H1 (cell line): ENCODE measurements at regions not wholly inside any gene's neighbourhood (a gene's known extent, or its start where the extent isn't known, plus 50 kb on each side); places are given as distances from the start of the nearest gene placed in this dataset.
"Not testable (repeated sequence)": the region's sequence is repeated elsewhere in the genome, so short reads cannot be mapped to it uniquely, and the experiment has no call there.

Source experiments
- CTCF ChIA-PET: fragments of 300-600 bp; sonication (Branson Sonifier 250); formaldehyde crosslinking; loops from one replicate; lab custom pipeline; 2021; ENCODE audit not compliant: partially characterized antibody; lab: Charles Lee
- POLR2A ChIA-PET: fragments of 300-600 bp; sonication (Branson Sonifier 250); formaldehyde crosslinking; loops from one replicate; lab custom pipeline; 2021; ENCODE audit warnings: inconsistent platforms; ENCODE audit not compliant: partially characterized antibody; lab: Charles Lee
- DNase-seq, 2 experiments: peaks; one replicate each; pipeline versions ENCODE4 v3.0.0 to v3.0.0-alpha.2; 2010 to 2022; ENCODE audit warnings: low spot score in 2 of 2, low read depth in 1 of 2, mixed read lengths in 1 of 2
- FAIRE-seq: peaks from 2 replicates; lab custom pipeline; 2011; peaks lifted over from hg19 to GRCh38; lab: Jason Lieb, UNC
- H2AFZ ChIP-seq: 2 replicates; pipeline ENCODE4 v1.8.1; 2012; ENCODE audit warnings: low read length, inconsistent platforms
- H2AK5ac ChIP-seq: 2 replicates; pipeline ENCODE4 v1.6.1; 2013; ENCODE audit warnings: low read depth, low read length
- H2BK120ac ChIP-seq: replicated peaks from 2 replicates; pipeline ENCODE3; 2013; ENCODE audit warnings: low read depth, low read length, inconsistent platforms
- H2BK12ac ChIP-seq: 2 replicates; pipeline ENCODE4 v1.6.1; 2013; ENCODE audit warnings: low read depth, low read length
- H2BK15ac ChIP-seq: 2 replicates; pipeline ENCODE4 v1.6.1; 2013; ENCODE audit warnings: low read length
- H2BK20ac ChIP-seq: 2 replicates; pipeline ENCODE4 v1.6.1; 2013; ENCODE audit warnings: low read length
- H2BK5ac ChIP-seq: 2 replicates; pipeline ENCODE4 v1.6.1; 2013; ENCODE audit warnings: low read depth, low read length
- H3K14ac ChIP-seq: 2 replicates; pipeline ENCODE4 v1.6.1; 2013; ENCODE audit warnings: inconsistent platforms; ENCODE audit not compliant: insufficient read length
- H3K18ac ChIP-seq: 2 replicates; pipeline ENCODE4 v1.6.1; 2013; ENCODE audit warnings: low read length; ENCODE audit errors: extremely low read depth
- H3K23ac ChIP-seq: 2 replicates; pipeline ENCODE4 v1.6.1; 2013; ENCODE audit warnings: inconsistent platforms; ENCODE audit not compliant: insufficient read length
- H3K23me2 ChIP-seq: 2 replicates; pipeline ENCODE4 v1.6.1; 2013; ENCODE audit warnings: low read depth, low read length
- H3K27ac ChIP-seq: 2 replicates; pipeline ENCODE4 v1.6.1; 2011; ENCODE audit warnings: low read depth, low read length, inconsistent platforms
- H3K27me3 ChIP-seq, 4 experiments: replicated peaks in 1 of 4; 1 replicate in 1 of 4; 2 replicates in 3 of 4; pipeline versions ENCODE4 v1.6.1 to v1.8.1; 2011 to 2013; ENCODE audit warnings: low read length in 3 of 4, mild to moderate bottlenecking in 3 of 4, inconsistent platforms in 2 of 4, mixed read lengths in 2 of 4, moderate library complexity in 1 of 4; ENCODE audit not compliant: control insufficient read depth in 3 of 4, insufficient read depth in 3 of 4; ENCODE audit errors: extremely low read depth in 1 of 4
- H3K36me3 ChIP-seq, 4 experiments: 2 replicates each; pipeline versions ENCODE4 v1.6.1 to v1.8.1; 2011 to 2013; ENCODE audit warnings: mild to moderate bottlenecking in 4 of 4, low read length in 3 of 4, moderate library complexity in 2 of 4, control low read depth in 1 of 4, inconsistent platforms in 1 of 4; ENCODE audit not compliant: insufficient read depth in 4 of 4, control insufficient read depth in 2 of 4
- H3K4ac ChIP-seq: replicated peaks from 2 replicates; pipeline ENCODE3; 2013; ENCODE audit warnings: low read length, low read depth, mixed read lengths, inconsistent platforms; ENCODE audit not compliant: insufficient read length
- H3K4me1 ChIP-seq, 4 experiments: replicated peaks in 1 of 4; 1 replicate in 1 of 4; 2 replicates in 3 of 4; pipeline versions ENCODE4 v1.6.1 to v1.8.1; 2011 to 2013; ENCODE audit warnings: low read length in 3 of 4, inconsistent platforms in 2 of 4, mixed read lengths in 1 of 4; ENCODE audit not compliant: insufficient read depth in 4 of 4, control insufficient read depth in 3 of 4
- H3K4me2 ChIP-seq, 2 experiments: 2 replicates each; pipeline versions ENCODE4 v1.6.1 to v1.8.1; 2011 to 2013; ENCODE audit warnings: low read depth in 2 of 2, low read length in 2 of 2, control low read depth in 1 of 2, inconsistent platforms in 1 of 2, mild to moderate bottlenecking in 1 of 2; ENCODE audit not compliant: insufficient read depth in 1 of 2
- H3K4me3 ChIP-seq, 4 experiments: fragments of 200-600, 300-600 bp in 1 of 4; sonication (generic), shearing (Covaris generic), sonication (Bioruptor Twin) in 1 of 4; 2 replicates each; pipeline versions ENCODE4 v1.5.1 to v1.8.1; 2011 to 2016; ENCODE audit warnings: low read length in 4 of 4, low read depth in 3 of 4, control low read depth in 2 of 4, inconsistent platforms in 2 of 4, mild to moderate bottlenecking in 2 of 4, mixed read lengths in 1 of 4, moderate library complexity in 1 of 4; ENCODE audit not compliant: insufficient read depth in 2 of 4; ENCODE audit errors: extremely low read depth in 1 of 4
- H3K56ac ChIP-seq: replicated peaks from 2 replicates; pipeline ENCODE3; 2013; ENCODE audit warnings: low read depth, mild to moderate bottlenecking, mixed read lengths, low read length, inconsistent platforms; ENCODE audit not compliant: insufficient read length
- H3K79me1 ChIP-seq: 2 replicates; pipeline ENCODE4 v1.6.1; 2013; ENCODE audit warnings: low read depth, low read length, control low read depth
- H3K79me2 ChIP-seq, 2 experiments: 2 replicates each; pipeline versions ENCODE4 v1.6.1 to v1.8.1; 2012 to 2013; ENCODE audit warnings: low read length in 2 of 2, mild to moderate bottlenecking in 2 of 2, inconsistent platforms in 1 of 2; ENCODE audit not compliant: insufficient read depth in 2 of 2, control insufficient read depth in 1 of 2
- H3K9ac ChIP-seq, 4 experiments: replicated peaks in 1 of 4; 1 replicate in 1 of 4; 2 replicates in 3 of 4; pipeline versions ENCODE4 v1.6.1 to v1.8.1; 2011 to 2013; ENCODE audit warnings: low read depth in 3 of 4, low read length in 3 of 4, control low read depth in 2 of 4, mild to moderate bottlenecking in 2 of 4, moderate library complexity in 2 of 4, inconsistent platforms in 1 of 4; ENCODE audit errors: extremely low read depth in 1 of 4
- H3K9me3 ChIP-seq, 2 experiments: 2 replicates each; pipeline versions ENCODE4 v1.6.1 to v1.8.1; 2012 to 2013; ENCODE audit warnings: mild to moderate bottlenecking in 2 of 2, moderate library complexity in 2 of 2, control low read depth in 1 of 2, inconsistent platforms in 1 of 2, low read depth in 1 of 2, low read length in 1 of 2, mixed read lengths in 1 of 2; ENCODE audit not compliant: insufficient read depth in 2 of 2
- H4K20me1 ChIP-seq, 2 experiments: replicated peaks in 1 of 2; 2 replicates each; pipeline versions ENCODE3 to v1.8.1; 2011 to 2013; ENCODE audit warnings: inconsistent platforms in 2 of 2, low read length in 2 of 2, mild to moderate bottlenecking in 1 of 2; ENCODE audit not compliant: insufficient read depth in 2 of 2, control insufficient read depth in 1 of 2
- H4K5ac ChIP-seq: 2 replicates; pipeline ENCODE4 v1.6.1; 2013; ENCODE audit warnings: low read length, low read depth, mixed read lengths, inconsistent platforms; ENCODE audit not compliant: insufficient read length
- H4K8ac ChIP-seq: 2 replicates; pipeline ENCODE4 v1.8.0; 2013; ENCODE audit warnings: mild to moderate bottlenecking, moderate library complexity, low read length, inconsistent platforms; ENCODE audit not compliant: insufficient read depth; ENCODE audit errors: extremely low read depth
- H4K91ac ChIP-seq: replicated peaks from 2 replicates; pipeline ENCODE3; 2013; ENCODE audit warnings: low read length, mixed read lengths, inconsistent platforms; ENCODE audit not compliant: insufficient read length
- WGBS, 2 experiments: shearing (Covaris generic) in 1 of 2; methylation state at CpG; one replicate each; pipeline versions ENCODE4 v1.1.6 to v1.1.7; 2013 to 2015; ENCODE audit warnings: low lambda C conversion rate in 2 of 2, mixed read lengths in 2 of 2, inconsistent platforms in 1 of 2, low coverage in 1 of 2, missing lambda C conversion rate in 1 of 2; ENCODE audit not compliant: insufficient replicate concordance in 2 of 2, insufficient coverage in 1 of 2, insufficient read length in 1 of 2; ENCODE audit errors: extremely low coverage in 1 of 2, missing lambda C conversion rate in 1 of 2; 5-methylcytosine and 5-hydroxymethylcytosine counted together

DNA sequence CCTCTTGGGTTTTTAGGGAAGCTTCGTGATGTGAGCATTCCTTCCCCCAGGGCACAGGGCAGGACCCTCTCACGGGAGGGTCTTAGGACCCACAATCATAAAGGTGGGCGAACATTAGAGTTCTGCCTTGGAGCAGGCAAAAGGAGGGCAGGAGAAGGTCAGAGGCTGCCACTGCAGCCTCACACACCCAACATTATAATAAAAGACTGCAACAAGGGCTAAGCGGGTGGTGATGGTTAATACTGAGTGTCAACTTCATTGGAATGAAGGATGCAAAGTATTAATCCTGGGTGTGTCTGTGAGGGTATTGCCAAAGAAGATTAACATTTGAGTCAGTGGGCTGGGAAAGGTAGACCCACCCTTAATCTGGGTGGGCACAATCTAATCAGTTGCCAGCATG, 206.6 kb upstream of the C2CD4B start:
- H4K91ac ChIP-seq, DNase-seq, H3K56ac ChIP-seq, H3K79me1 ChIP-seq, CTCF ChIA-PET, H3K27me3 ChIP-seq, H3K4me3 ChIP-seq, H3K27ac ChIP-seq, FAIRE-seq, H3K9ac ChIP-seq, H2BK120ac ChIP-seq, H2BK20ac ChIP-seq, H3K14ac ChIP-seq, H3K23ac ChIP-seq, H3K79me2 ChIP-seq, H2BK12ac ChIP-seq, H4K5ac ChIP-seq, H4K8ac ChIP-seq, H2BK15ac ChIP-seq, H3K9me3 ChIP-seq, H3K23me2 ChIP-seq, H3K4me1 ChIP-seq, H2AFZ ChIP-seq, POLR2A ChIA-PET, H3K18ac ChIP-seq, H3K4me2 ChIP-seq, H4K20me1 ChIP-seq, H2AK5ac ChIP-seq, H3K4ac ChIP-seq, H2BK5ac ChIP-seq, H3K36me3 ChIP-seq: not testable (repeated sequence)
- 95% methylated on average over 4 of the region's 4 CpGs; no CpG with 5 or more reads in 1 of the 2 experiments for WGBS, 2 experiments
